Osteocyte (in vitro differentiated cells): ENCODE measurements at regions not wholly inside any gene's neighbourhood (a gene's known extent, or its start where the extent isn't known, plus 50 kb on each side); places are given as distances from the start of the nearest gene placed in this dataset.

Experiments used
- DNase-seq: peaks from one replicate; pipeline ENCODE4 v3.0.0; 2021; ENCODE audit warnings: mixed read lengths; ENCODE audit not compliant: unreplicated experiment; ENCODE audit errors: extremely low spot score
- H3K27ac Mint-ChIP-seq: one replicate; pipeline ENCODE4 v1.8.0; 2021; ENCODE audit warnings: mild to moderate bottlenecking, mixed read lengths; ENCODE audit not compliant: unreplicated experiment
- H3K27me3 Mint-ChIP-seq: one replicate; pipeline ENCODE4 v1.8.0; 2021; ENCODE audit warnings: mixed read lengths; ENCODE audit not compliant: unreplicated experiment
- H3K36me3 Mint-ChIP-seq: one replicate; pipeline ENCODE4 v1.8.0; 2021; ENCODE audit warnings: mixed read lengths; ENCODE audit not compliant: unreplicated experiment
- H3K4me1 Mint-ChIP-seq: one replicate; pipeline ENCODE4 v1.8.0; 2021; ENCODE audit warnings: mixed read lengths; ENCODE audit not compliant: unreplicated experiment
- H3K4me3 Mint-ChIP-seq: one replicate; pipeline ENCODE4 v1.8.0; 2021; ENCODE audit warnings: mild to moderate bottlenecking, moderate library complexity, mixed read lengths; ENCODE audit not compliant: unreplicated experiment
- H3K9me3 Mint-ChIP-seq: one replicate; pipeline ENCODE4 v1.8.0; 2021; ENCODE audit warnings: mixed read lengths; ENCODE audit not compliant: unreplicated experiment
- TF ChIP-seq, protein P1 (sequence below): fragments of 200-600 bp; sonication (generic); IDR thresholded peaks from 2 replicates; pipeline ENCODE4 v1.5.0; 2021; ENCODE audit warnings: antibody characterized with exemption, mild to moderate bottlenecking, moderate library complexity

DNA sequence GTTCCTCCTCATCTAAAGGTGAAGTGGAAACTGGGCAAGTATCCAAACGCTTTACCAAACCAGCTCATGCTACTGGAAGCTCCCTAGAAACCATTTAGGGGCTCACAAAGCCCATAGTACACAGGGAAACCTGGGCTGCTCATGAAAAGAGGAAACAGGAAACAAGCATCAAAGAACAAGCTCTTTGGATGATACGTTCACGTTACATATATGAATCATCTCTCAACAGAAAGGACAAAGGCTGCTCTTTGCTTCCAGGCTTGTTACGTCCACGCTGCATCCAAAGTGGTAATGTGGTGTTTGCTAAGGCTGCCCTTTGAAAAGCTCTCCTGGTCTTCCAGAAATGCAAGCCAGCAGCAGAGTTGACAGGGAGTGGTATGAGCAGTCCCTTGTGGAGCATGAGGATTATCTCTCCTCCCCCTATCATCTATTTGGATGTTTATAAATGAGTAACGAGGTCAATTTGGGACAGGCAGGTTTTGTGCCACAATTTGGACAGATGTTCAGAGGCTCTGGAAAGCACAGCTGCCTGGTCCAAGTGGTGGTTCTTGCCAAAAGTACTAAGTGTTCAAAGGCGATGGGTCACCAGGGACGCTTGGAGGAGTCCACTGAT is 98.0 kb upstream of the RORA start:
- Mint-ChIP-seq H3K4me3 (no peak overlapping the region), H3K9me3 (no peaks in the 10 kb centered on the region), H3K27ac (no peak overlapping the region), H3K27me3 (peaks cover 6% of the 10 kb centered on the region), H3K4me1 (no peaks in the 10 kb centered on the region), H3K36me3 (no peaks in the 10 kb centered on the region)
- DNase-seq = no peak
- TF ChIP-seq, protein P1, sequence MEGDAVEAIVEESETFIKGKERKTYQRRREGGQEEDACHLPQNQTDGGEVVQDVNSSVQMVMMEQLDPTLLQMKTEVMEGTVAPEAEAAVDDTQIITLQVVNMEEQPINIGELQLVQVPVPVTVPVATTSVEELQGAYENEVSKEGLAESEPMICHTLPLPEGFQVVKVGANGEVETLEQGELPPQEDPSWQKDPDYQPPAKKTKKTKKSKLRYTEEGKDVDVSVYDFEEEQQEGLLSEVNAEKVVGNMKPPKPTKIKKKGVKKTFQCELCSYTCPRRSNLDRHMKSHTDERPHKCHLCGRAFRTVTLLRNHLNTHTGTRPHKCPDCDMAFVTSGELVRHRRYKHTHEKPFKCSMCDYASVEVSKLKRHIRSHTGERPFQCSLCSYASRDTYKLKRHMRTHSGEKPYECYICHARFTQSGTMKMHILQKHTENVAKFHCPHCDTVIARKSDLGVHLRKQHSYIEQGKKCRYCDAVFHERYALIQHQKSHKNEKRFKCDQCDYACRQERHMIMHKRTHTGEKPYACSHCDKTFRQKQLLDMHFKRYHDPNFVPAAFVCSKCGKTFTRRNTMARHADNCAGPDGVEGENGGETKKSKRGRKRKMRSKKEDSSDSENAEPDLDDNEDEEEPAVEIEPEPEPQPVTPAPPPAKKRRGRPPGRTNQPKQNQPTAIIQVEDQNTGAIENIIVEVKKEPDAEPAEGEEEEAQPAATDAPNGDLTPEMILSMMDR = no peak

DNA sequence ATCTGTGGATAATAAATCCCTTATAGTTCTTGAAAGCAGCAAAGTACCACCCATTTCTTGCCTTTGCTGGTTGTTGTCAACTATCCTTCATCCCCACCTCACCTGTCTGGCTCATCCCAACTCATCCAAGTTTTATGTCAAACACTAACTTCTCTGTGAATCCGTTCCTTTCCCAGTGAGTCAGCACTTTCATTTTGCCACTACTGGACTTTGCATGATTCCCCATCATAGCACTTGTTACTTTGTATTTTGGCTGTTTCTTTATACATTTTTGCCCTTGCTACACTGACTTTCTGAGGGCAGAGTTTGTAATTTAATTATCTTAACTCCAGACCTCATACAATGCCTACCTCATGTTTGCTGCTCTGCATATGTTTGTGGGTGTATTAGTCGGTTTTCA is 90.8 kb upstream of the RORA start:
- H3K36me3 Mint-ChIP-seq = no peaks in the 10 kb centered on the region
- no peak for DNase-seq
- TF ChIP-seq, protein P1 = no peak
- H3K4me1 Mint-ChIP-seq = no peaks in the 10 kb centered on the region
- no peak overlapping the region for H3K27ac Mint-ChIP-seq
- H3K4me3 Mint-ChIP-seq = no peak overlapping the region
- H3K27me3 Mint-ChIP-seq = no peaks in the 10 kb centered on the region
- H3K9me3 Mint-ChIP-seq = no peaks in the 10 kb centered on the region

DNA sequence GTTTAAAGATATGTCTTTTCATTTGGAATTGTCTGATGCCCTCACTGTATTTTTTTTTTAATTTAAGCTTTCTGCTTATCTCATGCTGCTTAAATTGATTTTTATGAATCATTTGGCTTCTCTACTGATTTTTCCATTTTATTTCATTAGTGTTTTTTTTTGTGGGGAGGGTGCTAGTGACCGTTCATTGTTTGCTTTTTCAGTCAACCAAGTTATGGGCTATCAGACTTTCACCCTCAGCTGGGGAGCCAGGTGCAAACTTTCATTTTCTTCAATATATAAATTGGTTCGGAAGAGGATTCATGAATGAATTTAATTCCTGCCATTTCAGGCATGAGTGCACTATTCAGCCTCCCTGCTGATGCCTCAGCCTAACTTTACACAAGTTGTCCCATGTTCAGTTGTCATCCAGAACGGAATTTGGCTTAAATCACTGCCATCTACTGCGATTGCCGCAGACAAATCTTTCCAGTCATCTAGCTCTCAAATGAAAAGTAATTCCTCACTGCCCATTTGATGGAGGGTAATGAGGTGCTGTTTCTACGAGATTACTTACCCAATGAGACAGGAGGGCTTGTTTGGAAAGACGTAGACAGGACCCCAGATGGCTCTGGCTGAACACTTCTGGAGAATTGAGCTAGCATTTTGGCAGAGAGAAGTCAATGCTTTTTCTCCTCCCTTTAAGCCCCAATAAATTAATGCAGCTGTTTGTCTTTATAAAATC is 89.9 kb upstream of the RORA start:
- Mint-ChIP-seq H3K9me3 (no peaks in the 10 kb centered on the region), H3K4me1 (no peaks in the 10 kb centered on the region), H3K4me3 (no peak overlapping the region), H3K27ac (no peak overlapping the region), H3K27me3 (no peaks in the 10 kb centered on the region), H3K36me3 (no peaks in the 10 kb centered on the region)
- TF ChIP-seq, protein P1 = no peak
- DNase-seq = no peak

DNA sequence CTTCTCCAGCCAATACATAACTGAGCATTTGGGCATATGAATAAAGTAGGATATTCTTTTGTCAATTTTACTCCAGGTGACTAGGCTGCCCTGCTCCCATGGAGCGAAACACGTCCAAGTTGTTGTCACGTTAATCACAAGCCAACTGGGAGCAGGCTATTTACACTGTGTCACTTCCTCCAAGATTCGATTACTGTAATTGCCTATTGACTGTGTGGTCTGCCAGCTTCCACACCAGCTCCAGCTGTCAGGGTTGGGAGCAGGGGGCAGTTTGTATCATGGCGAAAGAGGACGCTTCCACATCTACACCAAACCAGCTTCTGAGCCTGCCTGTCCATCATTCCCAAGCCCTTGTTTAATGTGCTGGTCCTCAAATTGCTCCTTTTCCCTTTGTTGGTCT is 89.2 kb upstream of the RORA start:
- no peak for DNase-seq
- TF ChIP-seq, protein P1 = no peak
- Mint-ChIP-seq H3K9me3 (no peaks in the 10 kb centered on the region), H3K36me3 (no peaks in the 10 kb centered on the region), H3K27me3 (no peaks in the 10 kb centered on the region), H3K27ac (no peak overlapping the region), H3K4me3 (no peak overlapping the region), H3K4me1 (no peaks in the 10 kb centered on the region)

DNA sequence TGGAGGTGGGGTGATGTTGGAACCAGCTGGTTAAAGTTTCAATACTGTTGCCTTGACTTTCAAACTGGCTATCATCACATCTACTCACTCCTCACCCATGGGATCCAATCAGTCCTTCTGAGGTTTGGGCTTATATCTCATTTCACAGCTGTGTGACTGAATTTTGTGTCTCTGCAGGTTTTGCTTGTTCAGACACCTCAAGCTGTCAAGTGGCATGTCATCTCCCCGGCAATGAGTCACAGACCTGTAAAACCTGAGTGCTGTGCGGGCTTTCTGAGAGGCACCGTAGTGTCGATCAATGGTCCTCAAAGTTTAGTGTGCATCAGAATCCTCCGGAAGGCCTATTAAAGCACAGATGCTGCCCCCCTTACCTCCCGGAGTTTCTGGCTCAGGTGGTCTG is 86.4 kb upstream of the RORA start:
- Mint-ChIP-seq H3K27ac (no peak overlapping the region), H3K4me3 (no peak overlapping the region), H3K27me3 (no peaks in the 10 kb centered on the region), H3K36me3 (no peaks in the 10 kb centered on the region), H3K9me3 (no peaks in the 10 kb centered on the region), H3K4me1 (no peaks in the 10 kb centered on the region)
- no peak for DNase-seq
- TF ChIP-seq, protein P1 = no peak
